ENCODE measurements at regions not wholly inside any gene's neighbourhood (a gene's known extent, or its start where the extent isn't known, plus 50 kb on each side); places are given as distances from the start of the nearest gene placed in this dataset.

GRCh38 chr13:72444999-72445398 lies 282.4 kb downstream of the MZT1 start:
- no peak for TF ChIP-seq CTCF (IDR thresholded peaks at IDR 0.05)
- no peak for TF ChIP-seq POLR2A (IDR thresholded peaks at IDR 0.05)

Measured in esophagus squamous epithelium (tissue), 4 donors.